Head of caudate nucleus (tissue), 42 donors: ENCODE measurements at regions not wholly inside any gene's neighbourhood (a gene's known extent, or its start where the extent isn't known, plus 50 kb on each side); places are given as distances from the start of the nearest gene placed in this dataset.

ENCODE experiments used
- DNase-seq, 42 donors: peaks; one replicate each; pipeline versions ENCODE4 v3.0.0 to v3.0.0-alpha.2; 2020 to 2021; ENCODE audit warnings: mixed read lengths in 7 of 42
- intact Hi-C: fragments of 100-400 bp; cut with DNase I; formaldehyde crosslinking; loops from one replicate; pipeline ENCODE4 v1.15.0; 2022

DNA sequence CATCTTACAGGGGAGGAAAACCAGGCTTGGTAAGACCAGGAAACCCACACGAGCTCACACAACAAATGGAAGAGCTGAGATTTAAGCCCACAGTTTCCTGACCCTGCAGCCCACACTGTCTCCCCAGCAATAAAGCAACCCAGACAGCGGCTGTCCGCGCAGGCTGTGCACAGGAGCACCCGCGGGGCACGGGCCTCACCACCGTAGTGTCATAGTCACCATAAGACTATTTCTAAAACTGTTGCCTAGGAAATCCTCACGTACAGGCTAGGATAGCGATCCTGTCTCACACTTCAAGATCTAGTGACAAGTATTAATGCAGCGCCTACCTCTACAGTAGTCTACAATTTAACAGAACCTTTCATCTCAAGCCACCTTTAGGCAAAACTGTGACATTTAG is 54.0 kb upstream of the SYT6 start:
- intact Hi-C loops = no loop called here
- peak in 1 of 42 donors; percentile 22 for DNase-seq

DNA sequence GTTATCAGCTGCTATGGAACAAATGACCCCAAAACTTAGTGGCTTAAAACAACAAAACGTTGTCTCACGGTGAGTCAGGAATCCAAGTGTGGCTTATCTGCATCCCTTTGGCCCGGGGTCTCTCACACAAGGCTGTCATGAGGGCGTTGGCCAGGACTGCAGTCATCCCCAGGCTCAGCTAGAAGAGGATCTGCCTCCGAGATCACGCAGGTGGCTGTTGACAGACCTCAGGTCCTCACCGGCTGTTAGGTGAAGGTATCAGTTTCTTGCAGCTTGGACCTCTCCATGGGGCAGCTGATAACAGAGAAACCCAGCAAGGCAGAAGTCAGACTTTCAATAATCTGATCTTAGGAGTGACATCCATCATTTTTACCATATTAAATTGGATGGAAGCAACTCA is 52.7 kb upstream of the SYT6 start:
- no peak for DNase-seq
- intact Hi-C loops = no loop called here

DNA sequence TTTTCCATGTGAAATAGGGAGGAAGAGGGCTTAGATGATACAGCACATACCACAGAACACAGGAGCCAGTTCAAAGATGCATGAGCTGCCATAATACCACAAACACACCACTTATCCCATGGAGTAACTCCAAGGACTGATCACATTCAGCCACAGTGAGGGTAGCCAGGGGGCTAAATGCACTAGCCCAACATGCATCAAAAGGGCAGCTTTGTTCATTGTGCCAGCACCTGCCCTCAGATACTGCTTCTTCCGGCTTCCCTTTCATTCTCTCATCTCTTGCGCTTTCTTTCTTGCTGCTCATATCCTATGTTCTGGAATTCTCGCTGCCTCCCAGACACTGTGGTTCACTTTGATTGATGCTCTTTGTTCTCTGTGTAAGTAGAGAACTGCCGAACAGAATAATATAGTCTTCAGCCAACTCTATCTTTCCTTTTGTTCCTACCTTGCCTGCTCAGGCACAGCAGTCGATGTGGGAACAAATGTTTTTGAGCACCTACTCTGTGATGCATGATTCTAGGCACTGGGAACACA is 50.0 kb upstream of the SYT6 start:
- intact Hi-C loops = no loop called here

More for the DNA sequence above, 50.0 kb upstream of the SYT6 start:
- peak in 3 of 42 donors; percentile 21 to 26 (median 23) for DNase-seq
